OCI-LY7 (cell line): ENCODE measurements at regions not wholly inside any gene's neighbourhood (a gene's known extent, or its start where the extent isn't known, plus 50 kb on each side); places are given as distances from the start of the nearest gene placed in this dataset.

Source experiments
- CTCF ChIP-seq: fragments of 200-600 bp; sonication (generic); conservative IDR thresholded peaks from 2 replicates; pipeline ENCODE4 v1.5.1; 2014; ENCODE audit warnings: mild to moderate bottlenecking, antibody characterized with exemption, low read length, moderate library complexity, mixed read lengths
- EZH2phosphoT487 ChIP-seq: fragments of 200-600 bp; sonication (generic); IDR thresholded peaks from 2 replicates; pipeline ENCODE4 v1.6.1; 2018; ENCODE audit warnings: low read depth, borderline replicate concordance, mild to moderate bottlenecking, mixed run types, antibody characterized with exemption, low read length, moderate library complexity, mixed read lengths

- TF ChIP-seq EZH2phosphoT487 = no peak
- no peak for TF ChIP-seq CTCF
These were observed 81.7 kb upstream of the DNAJC10 start for GRCh38 chr2:182634386-182634785.
